Fibroblast of the aortic adventitia (primary cell): ENCODE measurements at regions not wholly inside any gene's neighbourhood (a gene's known extent, or its start where the extent isn't known, plus 50 kb on each side); places are given as distances from the start of the nearest gene placed in this dataset.

ENCODE experiments used
- DNase-seq: peaks from one replicate; pipeline ENCODE4 v3.0.0-alpha.2; 2010; ENCODE audit warnings: low read depth
- H3K4me3 ChIP-seq: 2 replicates; pipeline ENCODE4 v1.5.1; 2011; ENCODE audit warnings: low read depth, mild to moderate bottlenecking, control low read depth, low read length, moderate library complexity
- TF ChIP-seq, protein P1 (sequence below): IDR thresholded peaks from 2 replicates; pipeline ENCODE4 v1.5.1; 2011; ENCODE audit warnings: mild to moderate bottlenecking, low read length, control low read depth, inconsistent platforms; ENCODE audit not compliant: insufficient read depth

DNA sequence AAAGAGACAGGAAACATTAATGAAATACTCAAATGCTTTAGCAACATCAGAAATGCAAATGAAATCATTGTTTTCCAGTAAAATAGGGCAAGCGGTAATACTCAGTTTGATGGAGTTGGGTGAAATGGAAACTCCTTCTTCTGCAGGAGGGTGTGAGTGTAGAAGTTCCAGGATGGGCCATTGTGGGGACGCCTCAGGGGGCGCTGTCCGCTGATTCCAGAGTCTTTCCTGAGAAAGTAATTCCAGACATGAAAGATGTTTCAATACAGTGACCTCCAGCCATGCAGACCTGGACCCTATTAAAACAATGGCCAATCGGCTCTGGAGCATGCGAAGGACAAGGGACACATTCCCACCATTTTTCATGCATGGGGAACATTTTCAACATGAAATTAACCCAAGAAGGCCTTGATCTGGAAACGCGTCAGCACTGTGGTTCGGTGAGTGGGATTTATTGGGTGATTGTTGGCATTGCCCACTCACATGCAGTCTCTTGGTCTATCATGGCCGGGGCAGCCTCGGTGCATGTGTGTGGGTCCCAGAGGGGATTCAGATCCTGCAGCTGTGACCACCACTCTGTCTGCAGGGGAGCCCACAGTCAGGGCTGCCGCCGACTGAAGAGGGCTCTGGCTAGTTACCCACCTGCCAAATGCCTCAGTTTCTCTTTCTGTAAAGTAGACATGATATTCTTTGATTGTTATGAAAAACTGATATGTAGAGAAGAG is 132.6 kb upstream of the IRX4 start:
- DNase-seq, result no peak
- H3K4me3 ChIP-seq, result no peak overlapping the region
- TF ChIP-seq, protein P1, sequence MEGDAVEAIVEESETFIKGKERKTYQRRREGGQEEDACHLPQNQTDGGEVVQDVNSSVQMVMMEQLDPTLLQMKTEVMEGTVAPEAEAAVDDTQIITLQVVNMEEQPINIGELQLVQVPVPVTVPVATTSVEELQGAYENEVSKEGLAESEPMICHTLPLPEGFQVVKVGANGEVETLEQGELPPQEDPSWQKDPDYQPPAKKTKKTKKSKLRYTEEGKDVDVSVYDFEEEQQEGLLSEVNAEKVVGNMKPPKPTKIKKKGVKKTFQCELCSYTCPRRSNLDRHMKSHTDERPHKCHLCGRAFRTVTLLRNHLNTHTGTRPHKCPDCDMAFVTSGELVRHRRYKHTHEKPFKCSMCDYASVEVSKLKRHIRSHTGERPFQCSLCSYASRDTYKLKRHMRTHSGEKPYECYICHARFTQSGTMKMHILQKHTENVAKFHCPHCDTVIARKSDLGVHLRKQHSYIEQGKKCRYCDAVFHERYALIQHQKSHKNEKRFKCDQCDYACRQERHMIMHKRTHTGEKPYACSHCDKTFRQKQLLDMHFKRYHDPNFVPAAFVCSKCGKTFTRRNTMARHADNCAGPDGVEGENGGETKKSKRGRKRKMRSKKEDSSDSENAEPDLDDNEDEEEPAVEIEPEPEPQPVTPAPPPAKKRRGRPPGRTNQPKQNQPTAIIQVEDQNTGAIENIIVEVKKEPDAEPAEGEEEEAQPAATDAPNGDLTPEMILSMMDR, result no peak

DNA sequence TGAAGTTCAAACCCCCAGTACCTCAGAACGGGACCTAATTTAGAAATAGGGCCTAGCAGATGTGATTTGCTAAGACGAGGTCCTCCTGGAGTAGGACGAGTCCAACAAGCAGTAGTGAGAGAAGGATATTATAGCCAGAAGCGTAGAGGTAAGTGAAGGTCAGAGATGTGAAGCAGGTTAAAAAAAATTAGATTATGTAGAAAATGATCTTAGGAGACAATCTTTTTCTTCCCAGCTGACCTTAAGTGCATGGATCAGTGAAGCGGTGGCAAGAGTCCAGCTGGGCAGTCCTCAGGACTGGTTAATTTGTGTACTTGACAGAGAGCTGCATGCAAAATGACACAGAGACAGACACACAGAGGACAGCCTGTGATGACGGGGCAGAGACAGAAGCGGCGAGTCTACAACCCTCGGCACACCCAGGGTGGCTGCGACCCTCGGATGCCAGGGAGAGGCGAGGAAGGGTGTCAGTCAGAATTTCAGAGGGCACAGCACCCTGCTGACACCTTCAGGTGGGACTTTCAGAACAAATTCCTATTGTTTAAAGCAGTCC is 131.4 kb upstream of the IRX4 start:
- no peak overlapping the region for H3K4me3 ChIP-seq
- TF ChIP-seq, protein P1, result no peak
- no peak for DNase-seq

DNA sequence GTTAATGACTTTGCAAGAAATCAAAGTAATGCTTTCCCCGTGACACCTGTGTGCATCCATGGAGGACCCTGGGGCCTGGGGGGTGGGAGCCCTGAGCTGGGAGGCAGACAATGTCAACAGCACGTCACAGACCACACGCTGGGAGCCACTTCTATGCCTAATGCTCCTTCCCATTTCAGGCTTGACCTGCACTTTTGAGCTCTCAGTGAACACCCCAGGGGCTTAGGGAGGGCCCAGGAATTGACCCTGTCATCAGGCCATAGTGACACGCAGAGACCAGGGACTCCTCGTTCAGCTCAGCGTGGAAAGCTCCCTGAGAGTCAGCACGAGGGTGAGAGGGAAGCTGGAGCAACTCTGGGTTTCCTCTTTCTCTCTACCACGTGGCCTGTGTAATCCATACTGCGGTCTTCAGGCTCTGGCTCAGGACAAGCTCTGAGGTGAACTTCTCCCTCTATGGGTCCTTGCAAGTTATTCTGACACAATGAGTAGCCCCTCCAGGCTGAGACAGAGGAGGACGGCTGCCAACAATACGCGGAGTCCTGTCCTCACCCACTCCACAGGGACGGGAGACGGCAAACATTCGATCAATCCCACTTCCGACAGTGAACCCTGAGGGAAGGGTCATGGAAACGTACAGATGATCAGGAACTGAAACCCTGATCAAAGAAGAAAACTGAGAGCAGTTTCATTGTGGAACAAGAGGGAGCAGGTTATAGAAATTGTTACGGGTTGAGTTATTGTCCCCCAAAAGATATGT is 130.8 kb upstream of the IRX4 start:
- TF ChIP-seq, protein P1, result no peak
- no peak for DNase-seq
- H3K4me3 ChIP-seq, result no peak overlapping the region

DNA sequence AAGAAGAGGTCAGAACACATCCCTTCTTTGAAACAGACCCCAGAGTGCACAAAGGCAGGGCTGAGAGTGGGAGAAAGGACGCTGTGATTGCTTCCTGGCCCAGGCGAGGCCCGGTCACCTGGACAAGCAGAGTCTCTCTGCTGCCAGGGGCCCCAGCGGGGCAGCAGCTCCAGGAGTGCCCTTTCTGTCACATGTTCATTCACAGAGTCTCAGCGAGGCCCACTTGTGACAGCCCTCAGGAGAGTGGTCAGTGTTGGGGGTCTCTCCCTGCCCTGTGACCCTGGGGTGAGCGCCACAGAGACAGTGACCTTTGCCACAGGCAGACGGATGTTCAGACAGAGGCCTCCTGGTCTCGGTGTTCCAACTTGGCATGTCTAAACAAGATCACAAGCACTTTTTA is 130.2 kb upstream of the IRX4 start:
- TF ChIP-seq, protein P1, result no peak
- no peak for DNase-seq
- H3K4me3 ChIP-seq, result no peak overlapping the region

DNA sequence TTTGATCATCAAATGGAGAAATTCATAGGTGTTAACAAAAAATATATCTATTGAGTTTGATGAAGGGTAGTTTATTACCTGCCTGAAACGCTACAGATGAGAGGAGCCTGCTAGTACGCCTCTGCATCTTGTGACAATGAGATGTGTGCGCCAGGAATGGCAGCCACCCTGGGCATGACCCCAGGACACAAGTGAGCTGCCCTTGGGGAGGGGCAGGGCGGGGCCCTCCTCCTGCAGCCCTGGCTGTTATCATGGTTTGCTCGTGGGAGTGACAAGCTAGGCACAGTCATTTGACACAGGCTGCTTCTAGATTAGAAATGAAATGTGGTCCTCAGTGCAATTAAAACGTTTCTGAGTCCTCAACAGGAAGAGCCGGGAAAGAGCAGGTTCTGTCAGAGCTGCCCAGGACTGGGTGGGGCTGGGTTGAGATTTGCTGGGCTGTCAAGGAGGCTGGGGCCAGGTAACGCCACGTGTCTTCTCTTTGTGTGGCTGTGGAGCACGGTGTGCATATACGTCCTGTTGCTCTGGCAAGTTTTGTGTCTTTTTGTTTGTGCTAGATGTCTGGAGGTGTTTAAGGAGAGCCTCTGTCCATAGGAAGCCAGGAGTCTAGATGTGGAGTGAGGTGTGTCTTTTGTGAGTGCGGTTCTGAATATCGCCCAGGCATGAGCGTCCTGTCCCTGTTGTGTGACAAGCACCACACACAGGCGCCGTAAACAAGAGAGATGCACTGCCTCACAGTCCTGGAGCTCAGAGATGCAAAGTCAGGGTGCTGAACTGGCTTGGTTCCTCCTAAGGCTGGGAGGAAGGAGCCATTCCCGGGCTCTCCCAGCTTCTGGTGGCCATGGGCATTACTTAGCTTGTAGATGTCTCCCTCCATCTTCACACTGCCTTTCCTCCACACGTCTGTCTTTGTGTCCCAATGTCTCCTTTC is 129.0 kb upstream of the IRX4 start:
- TF ChIP-seq, protein P1, result no peak

DNA sequence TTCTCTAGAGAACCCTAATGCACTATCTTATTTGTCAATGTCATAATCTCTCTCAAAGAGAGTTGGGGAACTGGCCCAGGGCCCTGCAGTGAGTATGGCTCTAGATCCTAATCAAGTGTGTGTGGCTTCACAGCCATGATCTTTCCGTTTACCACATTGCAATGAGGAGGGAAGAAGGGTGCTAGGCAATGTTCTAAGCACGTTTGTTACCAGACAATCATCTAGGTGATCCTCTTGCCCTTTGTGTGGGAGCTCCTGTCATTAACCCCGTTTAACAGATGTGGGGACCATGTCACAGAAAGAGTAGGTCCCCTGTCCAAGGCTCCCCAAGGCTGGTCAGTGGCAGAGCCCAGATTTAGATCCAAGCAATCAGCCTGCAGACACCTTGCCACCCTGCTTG is 128.2 kb upstream of the IRX4 start:
- no peak for DNase-seq
- H3K4me3 ChIP-seq, result no peak overlapping the region
- TF ChIP-seq, protein P1, result no peak

More for the DNA sequence above, 129.0 kb upstream of the IRX4 start:
- no peak for DNase-seq
- H3K4me3 ChIP-seq, result no peak overlapping the region
